ES-I3 (cell line): ENCODE measurements at regions not wholly inside any gene's neighbourhood (a gene's known extent, or its start where the extent isn't known, plus 50 kb on each side); places are given as distances from the start of the nearest gene placed in this dataset.

Experiments used
- H3K36me3 ChIP-seq: 2 replicates; pipeline ENCODE4 v1.6.1; 2013; ENCODE audit warnings: mild to moderate bottlenecking, low read length, control low read depth, moderate library complexity; ENCODE audit not compliant: insufficient read depth
- H3K4me1 ChIP-seq: 2 replicates; pipeline ENCODE4 v1.6.1; 2013; ENCODE audit warnings: mild to moderate bottlenecking, control low read depth, low read length; ENCODE audit not compliant: insufficient read depth
- H3K9ac ChIP-seq: 2 replicates; pipeline ENCODE4 v1.6.1; 2013; ENCODE audit warnings: low read depth, mild to moderate bottlenecking, low read length, moderate library complexity
- H3K9me3 ChIP-seq: 2 replicates; pipeline ENCODE4 v1.6.1; 2013; ENCODE audit warnings: mild to moderate bottlenecking, low read length, moderate library complexity; ENCODE audit not compliant: control insufficient read depth, insufficient read depth

DNA sequence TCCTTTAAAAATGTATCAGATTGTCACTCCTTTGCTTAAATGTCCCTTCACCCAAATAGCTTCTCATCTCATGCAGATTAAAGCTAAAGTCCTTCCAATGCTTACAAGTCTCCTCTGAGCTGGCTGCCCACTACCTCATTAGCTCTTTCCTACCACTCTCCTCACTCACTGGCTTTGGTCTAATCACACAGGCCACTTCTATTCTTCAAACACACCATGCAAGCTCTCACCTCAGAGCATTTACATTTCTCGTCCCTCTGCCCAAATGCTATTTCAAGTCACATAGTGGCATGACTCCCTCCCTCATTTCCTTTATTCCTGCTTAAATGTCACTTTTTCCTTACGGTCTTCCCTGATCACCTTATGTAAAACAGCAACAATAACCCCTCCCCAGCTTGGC lies 110.6 kb upstream of the CMC1 start:
- no peaks in the 10 kb centered on the region for H3K4me1 ChIP-seq
- no peaks in the 10 kb centered on the region for H3K36me3 ChIP-seq
- H3K9me3 ChIP-seq = no peaks in the 10 kb centered on the region
- H3K9ac ChIP-seq = no peak overlapping the region

DNA sequence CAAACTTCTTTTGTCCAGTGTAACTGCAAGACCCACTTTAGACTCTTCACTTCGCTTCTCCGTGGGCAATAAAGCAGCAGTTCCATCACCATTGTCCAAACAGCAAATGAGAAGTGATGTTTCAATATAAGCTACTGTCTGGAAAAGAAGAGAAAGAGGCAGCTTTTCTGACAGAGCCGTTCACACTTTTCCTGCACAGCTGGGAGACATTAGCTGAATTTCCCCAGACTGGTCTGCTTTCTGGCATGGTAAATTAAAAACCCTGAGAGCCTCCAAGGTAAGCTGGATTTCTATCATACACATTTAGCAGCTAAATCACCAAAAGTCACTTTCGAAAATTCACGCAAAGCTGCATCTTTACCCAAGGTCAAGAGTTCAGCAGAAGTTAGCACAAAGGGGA lies 108.5 kb upstream of the CMC1 start:
- Histone ChIP-seq H3K36me3 (no peaks in the 10 kb centered on the region), H3K9ac (no peak overlapping the region), H3K9me3 (no peaks in the 10 kb centered on the region), H3K4me1 (no peaks in the 10 kb centered on the region)

DNA sequence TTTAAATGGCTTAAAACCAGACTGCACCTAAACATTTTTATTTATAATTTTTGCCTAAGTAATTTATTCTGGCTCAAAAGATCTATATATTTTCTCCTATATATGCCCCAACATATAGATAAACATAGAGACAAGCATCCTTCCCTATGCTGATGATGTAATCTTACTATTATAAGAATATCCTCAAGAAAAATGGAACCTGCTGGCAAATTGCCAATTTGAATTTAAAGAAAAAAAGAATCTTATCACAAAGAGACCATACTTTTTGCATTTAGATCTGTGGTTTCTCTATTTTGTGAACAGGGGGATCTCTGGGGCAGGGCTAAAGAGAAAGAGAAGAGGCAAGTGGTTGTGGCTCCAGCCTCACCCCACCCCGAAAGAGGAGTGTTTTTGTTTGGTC lies 107.2 kb upstream of the CMC1 start:
- Histone ChIP-seq H3K4me1 (no peaks in the 10 kb centered on the region), H3K9ac (no peak overlapping the region), H3K36me3 (no peaks in the 10 kb centered on the region), H3K9me3 (no peaks in the 10 kb centered on the region)

DNA sequence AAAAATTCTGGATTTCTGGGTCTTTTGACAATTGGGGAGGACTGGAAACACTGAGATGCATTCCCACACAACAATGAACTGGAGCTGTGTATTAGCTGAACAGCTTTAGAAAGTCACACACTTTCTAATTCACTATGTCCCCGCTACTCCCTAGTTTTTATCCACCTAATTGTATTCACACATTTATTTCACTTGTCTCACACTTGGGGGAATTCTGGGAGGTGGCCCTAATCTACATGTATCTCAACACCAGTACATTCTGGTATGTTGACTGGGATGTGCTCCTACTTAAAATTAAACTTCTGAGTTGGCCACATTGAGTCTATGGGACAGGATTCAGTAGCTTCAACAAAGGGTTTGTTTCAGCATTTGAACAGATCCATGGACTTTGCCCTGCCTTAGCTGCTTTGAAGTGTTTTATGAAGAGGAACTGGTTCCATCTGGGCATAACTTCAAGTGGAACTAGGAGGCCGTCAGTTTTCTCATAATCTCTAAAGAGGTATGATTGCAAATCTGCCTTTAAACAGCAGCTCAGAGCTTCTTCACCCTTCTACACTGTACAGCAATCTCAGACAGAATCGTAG lies 106.5 kb upstream of the CMC1 start:
- Histone ChIP-seq H3K9me3 (no peaks in the 10 kb centered on the region), H3K4me1 (no peaks in the 10 kb centered on the region), H3K9ac (no peak overlapping the region), H3K36me3 (no peaks in the 10 kb centered on the region)

DNA sequence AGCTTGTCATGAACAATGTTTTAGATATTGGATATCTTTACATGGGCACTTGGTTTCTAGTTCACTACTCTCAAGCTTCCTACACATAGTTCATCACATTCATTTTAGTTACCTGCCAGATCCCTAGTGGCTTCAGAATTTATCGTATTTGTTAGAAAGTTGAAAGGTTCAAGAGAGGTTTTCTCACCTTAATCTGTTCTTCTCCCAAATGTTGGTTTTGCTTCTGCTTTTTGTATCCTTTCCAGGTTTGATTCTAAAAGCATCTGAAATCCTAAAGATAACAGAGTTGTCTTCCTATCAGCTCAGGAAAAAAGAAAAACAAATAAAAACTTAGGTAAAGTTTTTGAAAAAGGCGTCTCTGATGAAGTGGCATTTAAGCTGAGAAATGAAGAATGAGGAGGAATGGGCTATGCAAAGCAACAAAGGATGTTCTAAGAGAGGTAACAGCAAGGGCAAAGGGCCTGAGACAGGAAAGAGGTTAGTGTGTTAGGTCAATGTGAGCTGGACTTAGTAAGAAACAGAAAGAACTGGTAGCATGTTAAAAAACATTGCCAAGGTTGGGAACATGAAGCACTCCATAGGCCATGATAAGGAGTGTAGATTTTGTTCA lies 104.7 kb upstream of the CMC1 start:
- Histone ChIP-seq H3K36me3 (no peaks in the 10 kb centered on the region), H3K9ac (no peak overlapping the region), H3K9me3 (no peaks in the 10 kb centered on the region), H3K4me1 (no peaks in the 10 kb centered on the region)

DNA sequence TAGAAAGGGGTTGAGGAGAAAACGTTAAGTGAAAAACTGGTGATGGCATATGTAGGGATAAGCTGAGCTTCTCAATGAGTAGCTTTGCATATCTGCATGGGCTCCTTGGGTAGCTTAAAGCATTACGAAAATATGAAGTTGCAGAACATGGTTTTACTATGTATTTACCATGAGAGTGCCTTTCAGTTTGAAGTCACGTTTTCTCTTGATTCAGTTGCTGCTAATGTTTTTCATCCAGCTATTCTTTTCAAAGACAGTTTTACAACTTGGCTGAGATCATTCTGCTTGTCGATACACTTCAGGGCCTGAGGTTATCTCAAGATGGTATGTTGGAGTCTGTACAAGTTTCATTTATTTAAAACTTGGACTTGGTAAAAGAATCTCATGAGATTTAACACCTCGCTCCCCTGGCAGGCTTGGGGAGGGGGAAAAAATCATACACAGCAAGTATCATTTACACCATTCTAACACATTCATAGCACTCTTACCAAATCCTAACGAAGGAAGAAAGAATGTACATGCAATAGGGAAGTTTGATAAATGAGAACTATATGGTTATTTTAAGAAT lies 103.3 kb upstream of the CMC1 start:
- Histone ChIP-seq H3K9ac (no peak overlapping the region), H3K9me3 (no peaks in the 10 kb centered on the region), H3K36me3 (no peaks in the 10 kb centered on the region), H3K4me1 (no peaks in the 10 kb centered on the region)

DNA sequence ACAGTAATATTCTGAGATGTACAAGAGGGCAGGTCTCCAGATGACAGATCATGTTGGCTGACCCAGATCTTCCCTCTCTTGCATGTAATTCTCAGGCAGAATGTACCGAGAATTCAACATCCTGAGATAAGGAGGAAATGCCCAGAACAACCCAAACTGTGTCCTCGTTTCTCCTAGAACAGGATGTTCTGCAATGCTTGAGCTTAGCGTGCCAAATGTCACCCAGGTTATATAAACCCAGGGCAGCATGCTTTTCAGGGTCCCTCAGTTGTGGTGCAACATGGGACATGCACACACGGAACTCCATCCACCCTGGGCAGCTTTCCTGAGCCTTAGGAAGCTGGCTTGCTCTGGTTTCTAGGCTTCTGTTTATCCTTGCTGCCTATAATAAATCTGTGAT lies 102.1 kb upstream of the CMC1 start:
- H3K9me3 ChIP-seq = no peaks in the 10 kb centered on the region
- no peak overlapping the region for H3K9ac ChIP-seq
- H3K4me1 ChIP-seq = no peaks in the 10 kb centered on the region
- no peaks in the 10 kb centered on the region for H3K36me3 ChIP-seq

DNA sequence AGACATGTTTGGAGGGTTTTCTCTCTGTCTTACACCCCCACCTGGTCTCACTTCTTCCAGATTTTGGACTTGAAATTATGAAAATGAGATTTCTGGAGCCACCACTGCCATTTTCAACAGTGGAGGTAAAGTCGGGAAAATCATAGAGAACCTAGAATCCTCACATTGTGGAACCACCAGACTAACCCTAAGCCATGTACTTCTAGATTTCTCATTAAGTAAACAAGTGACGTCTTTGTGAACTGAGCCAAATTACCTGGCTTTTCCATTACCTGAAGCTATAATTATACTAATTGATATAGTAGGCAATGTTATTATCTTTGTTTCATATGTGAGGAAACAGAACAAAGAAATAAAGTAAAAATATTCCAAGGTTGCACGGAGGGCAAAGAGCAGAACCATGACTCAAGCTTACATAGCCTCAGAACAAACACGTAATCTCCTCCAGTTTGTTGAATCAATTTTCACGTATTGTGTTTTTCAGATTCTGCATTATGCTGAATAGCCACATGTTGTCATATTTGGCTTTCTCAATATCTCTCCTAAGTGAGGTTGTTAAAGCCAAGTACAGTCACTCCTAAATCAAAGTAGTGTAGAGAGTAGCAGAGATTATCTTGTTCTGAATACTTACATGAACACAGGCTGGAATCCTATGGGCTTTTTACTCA lies 101.3 kb upstream of the CMC1 start:
- Histone ChIP-seq H3K4me1 (no peaks in the 10 kb centered on the region), H3K9me3 (no peaks in the 10 kb centered on the region), H3K9ac (no peak overlapping the region)

DNA sequence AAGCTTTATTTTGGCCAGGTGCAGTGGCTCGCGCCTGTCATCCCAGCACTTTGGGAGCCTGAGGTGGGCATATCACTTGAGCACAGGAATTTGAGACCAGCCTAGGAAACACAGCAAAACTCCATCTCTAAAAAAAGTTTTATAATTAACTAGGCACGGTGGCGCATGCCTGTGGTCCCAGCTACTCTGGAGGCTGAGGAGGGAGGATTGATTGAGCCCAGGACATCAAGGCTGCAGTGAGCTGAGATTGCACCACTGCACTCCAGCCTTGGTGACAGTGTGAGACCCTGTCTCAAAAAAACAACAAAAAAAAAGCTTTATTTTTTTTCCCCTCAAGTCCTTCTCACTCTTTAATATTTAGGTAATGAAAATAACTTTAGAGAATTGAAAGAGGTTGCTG lies 100.8 kb upstream of the CMC1 start:
- Histone ChIP-seq H3K36me3 (no peaks in the 10 kb centered on the region), H3K9ac (no peak overlapping the region), H3K4me1 (no peaks in the 10 kb centered on the region), H3K9me3 (no peaks in the 10 kb centered on the region)

More for the DNA sequence above, 101.3 kb upstream of the CMC1 start:
- H3K36me3 ChIP-seq = no peaks in the 10 kb centered on the region

DNA sequence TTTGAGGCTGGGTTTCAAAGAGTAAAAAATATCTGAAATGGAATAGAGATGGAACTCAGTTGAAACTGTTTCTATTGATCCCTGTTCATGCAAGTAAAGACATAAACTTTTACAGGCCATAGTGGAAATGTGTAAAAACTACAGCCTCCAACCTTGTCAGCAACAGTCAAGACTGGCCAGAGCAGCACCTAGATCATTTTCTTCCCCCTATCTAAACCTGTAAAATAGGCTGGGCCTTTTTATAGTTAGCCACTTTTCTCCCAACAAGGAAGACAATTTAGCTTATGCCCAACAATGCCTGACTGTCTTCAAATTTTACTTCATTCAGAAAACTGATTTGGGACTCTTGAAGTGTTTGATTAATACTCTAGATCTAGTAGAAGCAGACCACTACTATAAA lies 91.5 kb upstream of the CMC1 start:
- H3K4me1 ChIP-seq = no peaks in the 10 kb centered on the region
- no peaks in the 10 kb centered on the region; the same call in 1 of the 2 replicates for H3K9me3 ChIP-seq
- no peak overlapping the region for H3K9ac ChIP-seq
- H3K36me3 ChIP-seq = no peaks in the 10 kb centered on the region

DNA sequence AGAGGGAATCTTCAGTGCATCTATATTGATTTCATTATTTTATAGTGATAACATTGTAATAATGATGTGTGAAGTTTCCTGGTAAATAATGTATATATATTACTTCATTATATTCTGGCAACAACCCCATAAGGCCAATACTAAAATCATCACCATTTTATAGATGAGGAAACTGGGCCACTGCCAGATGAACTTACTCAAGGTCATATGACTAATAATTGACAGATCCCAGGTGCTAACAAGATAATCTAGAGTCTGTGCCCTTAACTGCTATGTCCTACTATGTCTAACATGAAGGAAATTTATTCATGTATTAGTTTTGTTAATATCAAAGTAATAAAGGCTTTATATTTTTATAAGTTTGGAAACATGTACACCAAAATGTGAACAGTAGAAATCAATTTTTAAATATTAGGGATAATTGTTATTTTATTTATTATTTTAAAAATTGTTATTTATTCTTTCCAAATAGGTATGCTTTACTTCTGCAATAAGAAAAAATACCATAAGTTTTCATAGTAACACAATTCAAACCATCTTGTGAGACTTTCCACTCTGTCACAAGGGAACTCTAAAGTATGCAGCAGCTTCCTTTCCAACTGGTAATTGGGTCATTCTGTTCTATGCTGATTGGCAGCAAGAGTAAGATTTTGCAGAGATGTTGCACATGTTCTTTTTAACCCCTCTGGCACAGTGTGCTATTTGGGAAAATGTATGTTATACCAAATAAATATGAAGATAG lies 90.8 kb upstream of the CMC1 start:
- Histone ChIP-seq H3K9me3 (no peaks in the 10 kb centered on the region; the same call in 1 of the 2 replicates), H3K4me1 (no peaks in the 10 kb centered on the region), H3K9ac (no peak overlapping the region), H3K36me3 (no peaks in the 10 kb centered on the region)

DNA sequence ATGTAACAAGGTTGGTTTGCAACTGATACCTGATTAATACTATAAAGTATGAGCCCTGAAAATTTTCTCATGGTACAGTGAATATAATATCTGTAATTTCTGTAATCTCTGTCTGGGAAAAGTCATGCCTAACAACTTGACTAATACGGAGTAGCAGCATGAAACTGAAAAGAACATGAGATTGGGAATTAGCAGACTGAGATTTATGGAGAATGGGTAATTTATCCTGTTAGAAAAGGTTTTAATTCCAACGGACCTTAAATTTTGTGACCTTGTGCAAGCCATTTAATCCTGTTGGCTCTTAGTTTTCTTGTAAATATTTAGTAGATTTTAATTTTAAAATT lies 90.2 kb upstream of the CMC1 start:
- no peaks in the 10 kb centered on the region; the same call in 1 of the 2 replicates for H3K9me3 ChIP-seq
- H3K4me1 ChIP-seq = no peaks in the 10 kb centered on the region
- no peak overlapping the region for H3K9ac ChIP-seq
- no peaks in the 10 kb centered on the region for H3K36me3 ChIP-seq

DNA sequence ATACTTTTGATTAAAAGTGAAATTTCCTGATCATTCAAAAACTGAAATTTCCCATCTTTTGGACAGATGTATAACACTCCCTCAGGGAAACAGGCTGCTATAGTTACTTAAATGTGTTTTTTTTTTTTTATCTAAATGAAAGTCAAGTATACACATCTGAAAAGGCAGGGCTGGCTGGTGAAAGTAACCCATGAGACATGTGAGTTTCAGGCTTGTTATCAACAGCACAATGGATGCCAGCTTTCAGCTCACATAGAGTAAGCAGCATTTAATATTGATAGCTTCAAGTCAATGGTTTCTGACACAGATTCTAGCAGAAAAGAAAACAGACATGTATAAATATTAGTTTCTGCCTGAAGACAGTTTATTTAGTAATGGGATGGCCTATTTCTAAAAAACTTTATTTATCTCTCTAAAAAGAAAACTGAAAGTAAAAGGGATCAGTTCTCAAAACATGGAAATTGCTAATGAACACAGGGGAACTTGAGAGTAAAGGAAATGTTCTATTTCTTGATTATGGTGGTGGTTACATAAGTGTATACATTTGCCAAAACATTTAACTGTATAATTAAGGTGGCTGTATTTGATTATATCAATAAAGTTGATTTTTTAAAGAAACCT lies 89.7 kb upstream of the CMC1 start:
- Histone ChIP-seq H3K9me3 (no peaks in the 10 kb centered on the region; the same call in 1 of the 2 replicates), H3K9ac (no peak overlapping the region), H3K36me3 (no peaks in the 10 kb centered on the region), H3K4me1 (no peaks in the 10 kb centered on the region)

DNA sequence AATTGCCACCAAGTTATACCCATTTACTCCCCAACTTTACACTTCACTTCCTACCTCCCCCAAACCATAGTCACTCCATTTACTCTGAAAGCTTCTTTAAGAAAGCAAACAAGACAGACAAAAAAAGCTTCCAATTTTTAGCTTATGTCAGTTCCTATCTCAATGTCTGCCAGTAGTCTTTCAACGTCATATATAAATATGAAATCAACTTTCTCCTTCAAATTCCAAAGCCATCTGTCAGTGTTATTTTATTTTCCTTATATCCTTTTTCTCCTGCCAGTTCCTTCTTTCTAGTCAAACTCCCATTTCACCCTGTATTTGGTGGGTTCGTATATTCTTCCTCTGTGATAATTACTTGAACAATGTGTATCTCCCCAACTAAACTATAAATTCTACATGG lies 85.8 kb upstream of the CMC1 start:
- Histone ChIP-seq H3K9ac (no peak overlapping the region), H3K36me3 (no peaks in the 10 kb centered on the region), H3K4me1 (no peaks in the 10 kb centered on the region), H3K9me3 (no peaks in the 10 kb centered on the region; the same call in 1 of the 2 replicates)
